B cell (primary cell): ENCODE measurements at regions not wholly inside any gene's neighbourhood (a gene's known extent, or its start where the extent isn't known, plus 50 kb on each side); places are given as distances from the start of the nearest gene placed in this dataset.

Experiments
- ATAC-seq: fragments of 200-7000 bp; cut with Tn5 transposase; one replicate; pipeline ENCODE4 v1.10.0; 2021; ENCODE audit warnings: low read depth, mild to moderate bottlenecking, moderate number of reproducible peaks, moderate library complexity
- CTCF ChIA-PET: fragments of 350-600 bp; sonication (Branson Sonifier 250); formaldehyde crosslinking; loops from one replicate; lab custom pipeline; 2021; ENCODE audit warnings: antibody characterized with exemption, inconsistent platforms; lab: Charles Lee
- POLR2A ChIA-PET: fragments of 350-600 bp; sonication (Branson Sonifier 250); formaldehyde crosslinking; loops from one replicate; lab custom pipeline; 2021; ENCODE audit warnings: antibody characterized with exemption; lab: Charles Lee
- DNase-seq: peaks from one replicate; pipeline ENCODE4 v3.0.0; 2013
- H2AFZ ChIP-seq: 2 replicates; pipeline ENCODE4 v1.6.1; 2012; ENCODE audit warnings: mild to moderate bottlenecking, low read depth, low read length; ENCODE audit not compliant: insufficient read depth, poor library complexity, severe bottlenecking
- H3K27ac ChIP-seq, 2 donors: 1 replicate in 1 of 2; 2 replicates in 1 of 2; pipeline ENCODE4 v1.5.1; 2012 to 2013; ENCODE audit warnings: low read length in 2 of 2, mild to moderate bottlenecking in 2 of 2, moderate library complexity in 1 of 2
- H3K27me3 ChIP-seq, 4 experiments: fragments of 200-600 bp in 1 of 4; sonication (generic) in 1 of 4; replicated peaks in 1 of 4; 1 replicate in 2 of 4; 2 replicates in 2 of 4; pipeline versions ENCODE4 v1.6.1 to v1.7.0; 2013 to 2016; ENCODE audit warnings: low read length in 3 of 4, mild to moderate bottlenecking in 2 of 4, mixed read lengths in 1 of 4, moderate library complexity in 1 of 4; ENCODE audit not compliant: insufficient read depth in 4 of 4, control insufficient read depth in 3 of 4; ENCODE audit errors: control extremely low read depth in 1 of 4
- H3K36me3 ChIP-seq, 2 experiments: replicated peaks in 1 of 2; 1 replicate in 1 of 2; 2 replicates in 1 of 2; pipeline versions ENCODE4 v1.6.1 to v1.7.1; 2013; ENCODE audit warnings: low read length in 1 of 2; ENCODE audit not compliant: insufficient read depth in 2 of 2, control insufficient read depth in 1 of 2; ENCODE audit errors: control extremely low read depth in 1 of 2, extremely low read depth in 1 of 2
- H3K4me1 ChIP-seq, 2 donors: fragments of 200-600 bp in 1 of 2; sonication (generic) in 1 of 2; 1 replicate in 1 of 2; 2 replicates in 1 of 2; pipeline versions ENCODE4 v1.5.1 to v1.6.1; 2013 to 2017; ENCODE audit warnings: low read length in 2 of 2; ENCODE audit not compliant: control insufficient read depth in 2 of 2, insufficient read depth in 2 of 2
- H3K4me2 ChIP-seq: replicated peaks from 2 replicates; pipeline ENCODE3; 2012; ENCODE audit warnings: mild to moderate bottlenecking, low read depth, low read length; ENCODE audit not compliant: poor library complexity, severe bottlenecking
- H3K4me3 ChIP-seq, 5 experiments: fragments of 200-600 bp in 1 of 5; sonication (generic) in 1 of 5; 1 replicate in 3 of 5; 2 replicates in 2 of 5; pipeline versions ENCODE4 v1.5.1 to v1.7.0; 2011 to 2016; ENCODE audit warnings: low read length in 4 of 5, mild to moderate bottlenecking in 4 of 5, low read depth in 2 of 5, control low read depth in 1 of 5, moderate library complexity in 1 of 5; ENCODE audit not compliant: insufficient read depth in 1 of 5; ENCODE audit errors: control extremely low read depth in 1 of 5, extremely low read depth in 1 of 5
- H3K79me2 ChIP-seq: fragments of 200-600 bp; sonication (generic); one replicate; pipeline ENCODE4 v1.6.0; 2016; ENCODE audit warnings: low read length; ENCODE audit not compliant: control insufficient read depth, insufficient read depth
- H3K9ac ChIP-seq: fragments of 200-600 bp; sonication (generic); 2 replicates; pipeline ENCODE4 v1.6.1; 2017; ENCODE audit warnings: mild to moderate bottlenecking, low read length, moderate library complexity
- H3K9me3 ChIP-seq, 3 donors: one replicate each; pipeline versions ENCODE4 v1.6.1 to v1.7.1; 2013; ENCODE audit warnings: low read length in 2 of 3; ENCODE audit not compliant: control insufficient read depth in 2 of 3, insufficient read depth in 1 of 3; ENCODE audit errors: control extremely low read depth in 1 of 3
- H4K20me1 ChIP-seq: 2 replicates; pipeline ENCODE4 v1.6.0; 2012; ENCODE audit warnings: mild to moderate bottlenecking, low read length; ENCODE audit not compliant: insufficient read depth, control insufficient read depth, poor library complexity, severe bottlenecking
- H3K27ac Mint-ChIP-seq: one replicate; pipeline ENCODE4 v1.8.0; 2021; ENCODE audit warnings: mixed read lengths
- H3K27me3 Mint-ChIP-seq: one replicate; pipeline ENCODE4 v1.8.0; 2021; ENCODE audit warnings: mixed read lengths
- H3K4me1 Mint-ChIP-seq: one replicate; pipeline ENCODE4 v1.8.0; 2021; ENCODE audit warnings: mixed read lengths
- H3K4me3 Mint-ChIP-seq: one replicate; pipeline ENCODE4 v1.8.0; 2021; ENCODE audit warnings: mixed read lengths
- H3K9me3 Mint-ChIP-seq: one replicate; pipeline ENCODE4 v1.8.0; 2022; ENCODE audit warnings: mixed read lengths; ENCODE audit not compliant: insufficient read depth
- CTCF ChIP-seq: fragments of 200-600 bp; IDR thresholded peaks from one replicate; pipeline ENCODE4 v1.8.0; 2022; ENCODE audit warnings: antibody characterized with exemption, mild to moderate bottlenecking
- EZH2 ChIP-seq: IDR thresholded peaks from 2 replicates; pipeline ENCODE4 v1.6.1; 2012; ENCODE audit warnings: borderline replicate concordance, low read depth, mild to moderate bottlenecking, moderate library complexity, low read length; ENCODE audit not compliant: insufficient read depth, poor library complexity, severe bottlenecking
- WGBS: methylation state at CpG from one replicate; pipeline ENCODE4 v1.1.5; 2013; ENCODE audit warnings: missing lambda C conversion rate; ENCODE audit not compliant: insufficient coverage; 5-methylcytosine and 5-hydroxymethylcytosine counted together
- intact Hi-C: fragments of 100-400 bp; cut with micrococcal nuclease; formaldehyde crosslinking; loops from one replicate; pipeline ENCODE4 v1.10.0; 2022

- Histone ChIP-seq H3K4me3 (no peak overlapping the region), H3K27me3 (no peaks in the 10 kb centered on the region), H3K79me2 (no peaks in the 10 kb centered on the region), H3K4me1 (no peaks in the 10 kb centered on the region), H3K9me3 (peaks cover 0 to 28% (median 0%) of the 10 kb centered on the region in 3 donors), H4K20me1 (no peaks in the 10 kb centered on the region), H3K36me3 (no peaks in the 10 kb centered on the region), H3K4me2 (no peak overlapping the region), H3K9ac (no peak overlapping the region), H2AFZ (no peak overlapping the region), H3K27ac (no peak overlapping the region)
- no peak for DNase-seq
- Mint-ChIP-seq H3K4me1 (no peaks in the 10 kb centered on the region), H3K27me3 (no peaks in the 10 kb centered on the region), H3K27ac (no peak overlapping the region), H3K9me3 (peaks cover 2% of the 10 kb centered on the region), H3K4me3 (no peak overlapping the region)
- no peak for ATAC-seq
- TF ChIP-seq CTCF (no peak), EZH2 (no peak)
- intact Hi-C loops = no loop called here
- CTCF ChIA-PET = no interaction called here
- 89% methylated on average over 3 of the region's 5 CpGs for WGBS
- POLR2A ChIA-PET = no interaction called here
These were observed 413.7 kb downstream of the TCERG1L start for GRCh38 chr10:130897815-130898214.

GRCh38 chr10:130898381-130898780 lies 413.1 kb downstream of the TCERG1L start:
- Histone ChIP-seq H3K27ac (no peak overlapping the region), H2AFZ (no peak overlapping the region), H3K27me3 (no peaks in the 10 kb centered on the region), H3K4me1 (no peaks in the 10 kb centered on the region), H3K36me3 (no peaks in the 10 kb centered on the region), H3K9me3 (peaks cover 0 to 29% (median 0%) of the 10 kb centered on the region in 3 donors), H3K4me3 (no peak overlapping the region), H3K9ac (no peak overlapping the region), H3K4me2 (no peak overlapping the region), H3K79me2 (no peaks in the 10 kb centered on the region), H4K20me1 (no peaks in the 10 kb centered on the region)
- Mint-ChIP-seq H3K27me3 (no peaks in the 10 kb centered on the region), H3K4me1 (no peaks in the 10 kb centered on the region), H3K9me3 (peaks cover 2% of the 10 kb centered on the region), H3K27ac (no peak overlapping the region), H3K4me3 (no peak overlapping the region)
- ATAC-seq = no peak
- intact Hi-C loops = no loop called here
- 70% methylated on average over 6 of the region's 6 CpGs for WGBS
- DNase-seq = no peak
- ChIA-PET CTCF (no interaction called here), POLR2A (no interaction called here)
- TF ChIP-seq CTCF (no peak), EZH2 (no peak)
